OCI-LY1 (cell line): ENCODE measurements at regions not wholly inside any gene's neighbourhood (a gene's known extent, or its start where the extent isn't known, plus 50 kb on each side); places are given as distances from the start of the nearest gene placed in this dataset.

Experiments used
- H2AFZ ChIP-seq: fragments of 200-600 bp; sonication (generic), shearing (Covaris generic); 2 replicates; pipeline ENCODE4 v1.6.0; 2014; ENCODE audit warnings: antibody characterized with exemption, mild to moderate bottlenecking, low read length
- H3F3A ChIP-seq: fragments of 200-600 bp; sonication (generic), shearing (Covaris generic); 2 replicates; pipeline ENCODE4 v1.6.0; 2014; ENCODE audit warnings: mild to moderate bottlenecking, antibody characterized with exemption, low read length, moderate library complexity; ENCODE audit not compliant: insufficient read depth
- H3K27ac ChIP-seq: fragments of 200-600 bp; sonication (generic); 2 replicates; pipeline ENCODE4 v1.5.1; 2014; ENCODE audit warnings: low read length, mixed run types, mild to moderate bottlenecking, low read depth; ENCODE audit not compliant: poor library complexity, severe bottlenecking
- H3K27me3 ChIP-seq: fragments of 200-600 bp; sonication (generic); 2 replicates; pipeline ENCODE4 v1.6.0; 2014; ENCODE audit warnings: antibody characterized with exemption, mild to moderate bottlenecking, low read length, moderate library complexity; ENCODE audit not compliant: insufficient read depth
- H3K36me3 ChIP-seq: fragments of 200-600 bp; sonication (generic); 2 replicates; pipeline ENCODE4 v1.6.1; 2014; ENCODE audit warnings: mild to moderate bottlenecking, antibody characterized with exemption, low read length, moderate library complexity, mixed read lengths; ENCODE audit not compliant: insufficient read depth
- H3K4me1 ChIP-seq: fragments of 200-600 bp; sonication (generic); 2 replicates; pipeline ENCODE4 v1.5.1; 2014; ENCODE audit warnings: mild to moderate bottlenecking, low read length, moderate library complexity; ENCODE audit not compliant: insufficient read depth, severe bottlenecking
- H3K4me2 ChIP-seq: fragments of 200-600 bp; sonication (generic), shearing (Covaris generic); 2 replicates; pipeline ENCODE4 v1.6.1; 2014; ENCODE audit warnings: low read length
- H3K4me3 ChIP-seq: fragments of 200-600 bp; sonication (generic); 2 replicates; pipeline ENCODE4 v1.5.1; 2014; ENCODE audit warnings: low read length, low read depth, mild to moderate bottlenecking, mixed read lengths; ENCODE audit not compliant: poor library complexity, severe bottlenecking
- H3K79me2 ChIP-seq: fragments of 200-600 bp; shearing (Covaris generic); 2 replicates; pipeline ENCODE4 v1.6.1; 2016; ENCODE audit warnings: mixed run types, low read length, mixed read lengths; ENCODE audit not compliant: insufficient read depth
- H3K9ac ChIP-seq: fragments of 200-600 bp; sonication (generic), shearing (Covaris generic); 2 replicates; pipeline ENCODE4 v1.6.1; 2014; ENCODE audit warnings: mild to moderate bottlenecking, low read length, mixed read lengths
- H3K9me2 ChIP-seq: fragments of 200-600 bp; sonication (generic), shearing (Covaris generic); 2 replicates; pipeline ENCODE4 v1.6.1; 2014; ENCODE audit warnings: low read depth, mild to moderate bottlenecking, low read length, mixed read lengths
- H3K9me3 ChIP-seq: fragments of 200-600 bp; shearing (Covaris generic); 2 replicates; pipeline ENCODE4 v1.6.1; 2014; ENCODE audit warnings: low read length, mixed read lengths
- H4K20me1 ChIP-seq: fragments of 200-600 bp; sonication (generic), shearing (Covaris generic); 2 replicates; pipeline ENCODE4 v1.6.0; 2016; ENCODE audit warnings: mild to moderate bottlenecking, low read length; ENCODE audit not compliant: insufficient read depth
- CTCF ChIP-seq: fragments of 200-600 bp; sonication (generic), shearing (Covaris generic); IDR thresholded peaks from 2 replicates; pipeline ENCODE4 v1.5.1; 2017; ENCODE audit warnings: mild to moderate bottlenecking, antibody characterized with exemption, low read length, moderate library complexity, mixed read lengths
- EZH2 ChIP-seq: fragments of 200-600 bp; sonication (generic), shearing (Covaris generic); IDR thresholded peaks from 2 replicates; pipeline ENCODE4 v1.8.0; 2017; ENCODE audit warnings: borderline replicate concordance, mixed run types, mild to moderate bottlenecking, antibody characterized with exemption, low read length, moderate library complexity, mixed read lengths

- H3K79me2 ChIP-seq, result no peaks in the 10 kb centered on the region
- no peak overlapping the region for H3K9ac ChIP-seq
- H3K4me3 ChIP-seq, result no peak overlapping the region
- H3K9me2 ChIP-seq, result no peaks in the 10 kb centered on the region
- no peaks in the 10 kb centered on the region for H3K36me3 ChIP-seq
- H3K4me2 ChIP-seq, result no peak overlapping the region
- H4K20me1 ChIP-seq, result no peaks in the 10 kb centered on the region
- no peaks in the 10 kb centered on the region for H3K9me3 ChIP-seq
- no peaks in the 10 kb centered on the region for H3K27me3 ChIP-seq
- no peaks in the 10 kb centered on the region for H3K4me1 ChIP-seq
- no peak overlapping the region for H2AFZ ChIP-seq
- TF ChIP-seq EZH2, result no peak
- TF ChIP-seq CTCF, result no peak
- no peaks in the 10 kb centered on the region for H3F3A ChIP-seq
- H3K27ac ChIP-seq, result no peak overlapping the region
These were observed 57.7 kb upstream of the EDNRA start for GRCh38 chr4:147423229-147423628.

GRCh38 chr4:147425019-147425418 lies 55.9 kb upstream of the EDNRA start:
- no peak overlapping the region for H3K9ac ChIP-seq
- no peaks in the 10 kb centered on the region for H3K9me3 ChIP-seq
- H3K4me1 ChIP-seq, result no peaks in the 10 kb centered on the region
- no peaks in the 10 kb centered on the region for H3K9me2 ChIP-seq
- H3K36me3 ChIP-seq, result no peaks in the 10 kb centered on the region
- H4K20me1 ChIP-seq, result no peaks in the 10 kb centered on the region
- H3K4me3 ChIP-seq, result no peak overlapping the region
- H3K27me3 ChIP-seq, result no peaks in the 10 kb centered on the region
- no peak overlapping the region for H3K4me2 ChIP-seq
- H3K27ac ChIP-seq, result no peak overlapping the region
- no peak for TF ChIP-seq EZH2
- TF ChIP-seq CTCF, result no peak
- H3K79me2 ChIP-seq, result no peaks in the 10 kb centered on the region
- H2AFZ ChIP-seq, result no peak overlapping the region
- H3F3A ChIP-seq, result no peaks in the 10 kb centered on the region

GRCh38 chr4:147428583-147428982 lies 52.3 kb upstream of the EDNRA start:
- no peak overlapping the region for H3K4me2 ChIP-seq
- H4K20me1 ChIP-seq, result no peaks in the 10 kb centered on the region
- H3K9me2 ChIP-seq, result no peaks in the 10 kb centered on the region
- no peak for TF ChIP-seq EZH2
- TF ChIP-seq CTCF, result no peak
- H3K79me2 ChIP-seq, result no peaks in the 10 kb centered on the region
- no peaks in the 10 kb centered on the region for H3K36me3 ChIP-seq
- no peaks in the 10 kb centered on the region for H3K4me1 ChIP-seq
- no peak overlapping the region for H3K9ac ChIP-seq
- H3F3A ChIP-seq, result no peaks in the 10 kb centered on the region
- H3K4me3 ChIP-seq, result no peak overlapping the region
- H3K27ac ChIP-seq, result no peak overlapping the region
- H2AFZ ChIP-seq, result no peak overlapping the region
- no peaks in the 10 kb centered on the region for H3K27me3 ChIP-seq
- H3K9me3 ChIP-seq, result no peaks in the 10 kb centered on the region
